HG03103 (cell line): ENCODE measurements at regions not wholly inside any gene's neighbourhood (a gene's known extent, or its start where the extent isn't known, plus 50 kb on each side); places are given as distances from the start of the nearest gene placed in this dataset.

Source experiments
- ATAC-seq: cut with Tn5 transposase; IDR thresholded peaks from one replicate; pipeline ENCODE4 v1.9.1; 2021; ENCODE audit warnings: low read depth; ENCODE audit not compliant: unreplicated experiment

GRCh38 chr6:169165561-169166300 is 87.9 kb downstream of the THBS2 start:
- no peak for ATAC-seq

DNA sequence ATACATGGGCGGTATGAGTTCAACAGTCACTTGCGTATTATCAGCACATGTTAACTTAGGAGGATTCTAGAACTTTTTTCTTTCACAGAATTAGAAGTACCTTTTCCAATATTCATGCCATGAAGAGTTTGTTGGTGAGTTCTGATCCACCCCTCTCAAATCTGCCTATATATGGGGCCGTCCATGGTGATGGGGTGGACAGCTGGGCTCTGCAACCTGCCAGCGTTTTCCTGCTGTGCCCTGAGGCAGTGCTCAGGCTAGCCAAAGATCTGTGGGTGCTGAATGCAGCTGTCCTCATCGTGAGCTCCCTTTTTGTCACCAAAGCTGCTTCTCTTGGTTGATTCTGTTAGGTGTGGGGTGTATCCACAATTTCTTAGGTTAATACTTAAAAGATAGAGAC is 88.7 kb downstream of the THBS2 start:
- ATAC-seq, result no peak

- ATAC-seq, result no peak
Measured at GRCh38 chr6:169164451-169164850, 89.2 kb downstream of the THBS2 start.

- ATAC-seq, result no peak
Measured at GRCh38 chr6:169163411-169163901, 90.2 kb downstream of the THBS2 start.

GRCh38 chr6:169162752-169163407 is 90.8 kb downstream of the THBS2 start:
- no peak for ATAC-seq

DNA sequence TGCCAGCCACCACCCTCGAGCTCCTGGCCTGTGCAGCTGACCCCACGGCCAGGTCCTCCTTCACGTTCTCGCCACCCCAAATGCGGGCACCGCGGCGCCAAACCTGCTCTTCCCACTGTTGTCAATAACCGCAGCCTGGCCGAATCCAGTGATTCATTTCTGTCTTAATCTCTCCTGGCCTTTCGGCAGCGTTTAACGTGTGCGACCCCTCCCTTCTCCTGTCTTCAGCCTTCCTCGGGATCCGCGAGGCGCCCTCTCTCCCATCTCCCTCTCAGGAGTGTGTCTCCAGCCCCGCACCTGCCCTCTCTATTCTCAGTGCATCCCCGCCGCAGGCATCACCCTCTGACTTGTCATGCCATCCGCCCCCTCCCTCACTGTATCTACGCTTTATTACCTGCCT is 91.4 kb downstream of the THBS2 start:
- no peak for ATAC-seq

DNA sequence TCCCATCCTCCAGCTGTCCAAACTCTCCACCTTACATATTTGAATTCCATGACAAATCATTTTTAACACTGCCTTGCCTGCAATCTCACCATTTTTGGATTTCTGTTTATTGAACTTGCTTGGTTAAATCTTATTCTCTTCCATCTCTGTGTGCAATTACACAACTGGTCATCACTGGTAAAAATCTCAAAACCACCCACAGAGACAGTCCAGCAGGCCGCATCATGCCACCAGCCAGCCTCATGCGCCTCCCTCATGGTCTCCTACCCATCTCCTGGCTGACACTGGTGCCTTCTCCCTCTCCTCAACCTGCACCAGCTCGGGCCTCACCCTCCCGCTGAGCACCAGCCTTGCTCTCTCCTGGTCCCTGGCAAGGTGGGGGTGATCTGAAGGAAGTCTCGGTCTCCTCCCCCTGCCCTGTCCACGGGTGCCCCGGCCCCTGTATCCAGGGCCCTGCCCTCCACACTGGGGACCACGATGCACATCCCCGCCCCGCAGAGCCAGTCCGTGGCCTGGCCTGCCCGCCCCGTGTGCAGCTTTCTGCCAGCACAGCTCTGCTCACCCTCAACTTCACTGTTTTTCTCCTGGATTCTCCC is 92.0 kb downstream of the THBS2 start:
- ATAC-seq, result no peak

- no peak for ATAC-seq
Measured at GRCh38 chr6:169160855-169161560, 92.6 kb downstream of the THBS2 start.

DNA sequence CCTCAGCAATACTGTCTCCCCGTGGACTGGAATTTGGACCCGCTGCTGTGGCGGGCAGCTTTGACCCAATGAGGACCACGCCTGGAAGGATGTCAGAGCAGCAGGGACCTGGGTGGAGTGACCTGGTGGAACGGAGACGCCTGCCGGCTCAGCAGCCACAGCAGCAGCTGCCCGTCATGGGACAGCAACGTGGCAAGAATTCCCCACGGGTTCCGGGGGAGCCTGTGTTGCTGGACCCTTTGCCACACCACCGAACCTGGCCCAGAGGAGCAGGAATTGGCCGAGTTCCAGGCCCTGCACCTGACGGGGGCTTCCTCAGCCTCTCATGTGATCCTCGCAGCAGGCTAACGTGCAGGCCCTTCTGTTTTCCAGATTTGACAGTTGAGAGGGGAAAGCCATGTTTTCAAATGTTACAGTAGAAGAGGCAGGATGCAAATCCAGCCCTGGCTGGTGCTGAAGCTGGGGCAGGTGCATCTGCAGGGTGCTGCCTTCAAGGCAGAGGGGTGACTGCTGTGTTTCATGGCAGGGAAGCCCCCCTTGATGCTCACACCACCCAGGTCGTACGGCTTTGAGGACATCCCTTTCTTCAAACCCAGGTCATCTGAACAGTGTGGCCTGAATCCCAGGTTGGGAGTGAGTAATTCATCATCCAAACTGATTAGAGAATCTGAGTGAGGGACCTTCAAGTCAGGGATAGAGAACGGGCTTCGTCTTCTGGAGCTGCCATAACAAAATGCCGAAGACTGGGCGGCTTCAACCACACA is 93.4 kb downstream of the THBS2 start:
- ATAC-seq, result no peak

DNA sequence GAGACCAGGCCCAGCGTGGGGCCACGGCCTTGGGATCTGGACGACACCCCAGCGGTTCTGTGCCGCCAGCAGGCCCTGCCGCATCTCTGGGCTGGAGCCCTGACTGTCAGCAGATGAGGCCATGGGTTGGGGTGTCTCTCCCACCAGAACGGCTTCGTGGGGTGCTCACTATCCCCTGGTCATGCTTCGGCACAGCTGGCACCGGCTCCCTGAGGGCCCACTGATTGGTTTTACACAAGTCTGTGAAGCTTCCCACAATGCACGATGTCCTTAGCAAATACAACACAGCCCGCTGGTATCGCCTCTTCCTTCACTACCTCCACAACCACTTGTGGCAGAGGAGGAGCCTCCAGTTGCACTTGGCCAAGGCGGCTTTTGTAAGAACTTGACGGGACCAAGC is 94.3 kb downstream of the THBS2 start:
- no peak for ATAC-seq

GRCh38 chr6:169158691-169159090 is 95.0 kb downstream of the THBS2 start:
- ATAC-seq, result no peak

DNA sequence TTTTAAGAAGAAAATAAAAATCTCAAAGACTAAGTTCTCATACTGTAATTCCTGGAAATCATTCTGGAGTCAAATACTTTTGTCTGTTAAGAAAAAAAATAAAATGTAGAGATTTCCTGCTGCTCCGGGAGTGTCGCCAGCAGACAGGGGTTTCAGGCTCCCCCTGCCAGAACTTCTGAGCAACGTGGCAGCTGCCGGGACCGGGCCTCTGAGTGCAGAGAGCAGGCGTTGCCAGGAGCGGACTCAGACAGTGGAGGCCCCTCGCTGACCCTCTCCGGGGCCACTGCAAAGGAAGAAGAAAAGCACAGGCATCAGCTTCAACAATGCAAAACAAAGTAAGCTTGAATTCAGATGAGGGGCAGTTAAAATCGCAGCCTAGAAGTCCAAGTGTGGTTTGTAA is 95.5 kb downstream of the THBS2 start:
- no peak for ATAC-seq

DNA sequence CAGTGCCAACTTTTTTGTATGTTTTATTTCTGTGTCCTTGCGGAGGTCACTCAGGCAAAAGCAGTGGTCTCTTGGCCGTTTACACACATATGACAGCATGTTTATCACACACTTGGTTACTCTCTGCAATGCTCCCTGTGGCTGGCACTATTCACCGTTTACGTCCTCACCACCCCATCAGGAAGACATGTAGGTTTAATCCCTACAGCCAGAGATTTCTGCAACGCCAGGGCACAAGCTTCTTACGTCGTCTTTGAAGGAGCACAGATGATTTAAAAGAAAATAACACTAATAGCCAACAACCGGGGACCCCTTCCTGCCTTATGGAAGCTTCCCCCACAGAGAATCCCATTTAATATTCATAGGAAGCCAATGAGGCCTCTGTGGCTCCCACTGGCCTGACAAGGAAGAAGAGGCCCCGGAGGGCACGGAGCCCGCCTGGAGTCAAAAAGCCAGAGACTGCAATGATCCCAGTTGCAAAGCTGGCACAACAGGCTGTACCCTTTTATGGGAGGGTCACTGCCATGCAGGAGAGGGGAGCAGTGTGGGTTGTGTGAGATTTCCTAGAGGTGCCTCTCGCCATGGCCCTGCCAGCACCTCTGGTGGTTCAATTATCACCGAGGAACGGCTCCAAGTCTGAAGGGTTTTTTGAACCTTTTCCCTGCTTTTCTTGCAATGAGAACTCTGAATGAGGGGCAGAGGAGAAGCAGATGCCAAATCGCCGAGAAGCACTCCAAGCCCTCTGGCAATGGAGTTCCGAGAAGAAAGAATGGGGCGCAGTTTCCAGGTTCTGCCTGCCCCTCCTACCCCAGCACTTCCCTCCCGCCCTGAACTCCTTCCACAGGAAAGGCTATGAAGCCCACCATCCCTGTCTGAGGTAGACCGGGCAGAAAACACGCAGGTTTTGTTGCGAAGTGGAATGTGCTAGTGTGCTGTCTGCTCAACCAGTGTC is 96.2 kb downstream of the THBS2 start:
- ATAC-seq, result no peak

GRCh38 chr6:169156793-169157147 is 96.9 kb downstream of the THBS2 start:
- ATAC-seq, result no peak

GRCh38 chr6:169156108-169156792 is 97.4 kb downstream of the THBS2 start:
- no peak for ATAC-seq

- ATAC-seq, result no peak
Measured at GRCh38 chr6:169155481-169155880, 98.2 kb downstream of the THBS2 start.

DNA sequence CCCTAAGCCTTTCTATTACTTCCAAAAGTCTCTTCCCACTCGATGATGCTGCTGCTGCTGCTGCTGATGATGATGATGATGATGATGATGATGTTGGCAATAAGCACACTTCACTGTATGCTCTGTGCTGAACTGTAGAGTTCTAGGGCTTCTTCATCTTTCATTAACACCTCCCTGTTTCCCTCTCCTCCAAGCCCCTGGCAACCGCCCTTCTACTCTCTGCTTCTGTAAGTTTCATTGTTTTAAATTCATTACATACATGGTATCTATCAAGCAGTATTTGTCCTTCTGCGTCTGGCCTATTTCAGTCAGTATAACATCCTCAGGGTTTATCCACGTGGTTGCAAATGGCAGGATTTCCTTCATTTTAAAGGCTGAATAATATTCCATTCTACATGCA is 100.2 kb downstream of the THBS2 start:
- ATAC-seq, result no peak

DNA sequence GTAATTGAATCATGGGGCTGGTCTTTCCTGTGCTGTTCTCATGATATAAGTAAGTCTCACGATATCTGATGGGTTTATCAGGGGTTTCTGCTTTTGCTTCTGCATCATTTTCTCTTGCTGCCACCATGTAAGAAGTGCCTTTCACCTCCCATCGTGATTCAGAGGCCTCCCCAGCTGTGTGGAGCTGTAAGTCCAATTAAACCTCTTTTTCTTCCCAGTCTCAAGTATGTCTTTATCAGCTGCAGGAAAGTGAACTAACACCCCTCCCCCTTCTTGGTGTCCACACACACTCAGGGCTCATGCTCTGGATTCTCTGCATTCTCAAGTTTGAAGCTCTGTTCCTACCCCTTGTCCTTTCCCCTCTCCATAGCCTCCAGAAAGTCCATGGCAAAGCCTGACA is 107.1 kb downstream of the THBS2 start:
- ATAC-seq, result no peak

GRCh38 chr6:169145991-169146501 is 107.6 kb downstream of the THBS2 start:
- no peak for ATAC-seq
